ENCODE measurements at regions not wholly inside any gene's neighbourhood (a gene's known extent, or its start where the extent isn't known, plus 50 kb on each side); places are given as distances from the start of the nearest gene placed in this dataset.

DNA sequence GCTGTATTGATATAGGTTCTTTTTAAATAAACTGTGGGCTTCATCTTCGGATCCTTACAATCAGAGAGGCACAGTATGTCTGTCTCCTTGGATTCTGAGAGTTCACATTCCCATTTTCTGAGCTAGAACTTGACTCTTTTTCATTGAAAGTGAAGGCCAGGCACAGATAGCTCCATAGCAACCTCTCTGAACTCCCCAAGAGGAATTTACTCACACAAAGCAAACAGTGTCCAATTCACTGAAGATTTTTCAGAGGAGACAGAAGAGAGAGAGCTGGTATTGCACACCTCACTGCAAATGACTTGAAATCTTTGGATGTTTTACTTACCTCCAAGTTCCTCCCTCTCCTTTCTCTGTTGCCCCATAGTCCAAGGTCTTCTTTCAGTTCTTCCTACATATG lies 130.9 kb upstream of the CASK start:
- DNase-seq: no peak
- H3K27me3 ChIP-seq (replicated peaks; ENCODE audit: insufficient read depth): no peaks in the 10 kb centered on the region
- H2AFZ ChIP-seq: no peak overlapping the region
- H3F3A ChIP-seq (ENCODE audit: insufficient read depth): no peaks in the 10 kb centered on the region
- no peaks in the 10 kb centered on the region for H3K4me1 ChIP-seq (ENCODE audit: insufficient read depth)
- in situ Hi-C loops (cut with MboI): no loop called here
- no peak for TF ChIP-seq EZH2phosphoT487 (IDR thresholded peaks at IDR 0.05; ENCODE audit: insufficient read depth, low read depth)
- TF ChIP-seq EZH2 (IDR thresholded peaks at IDR 0.05; ENCODE audit: insufficient read depth, poor library complexity, severe bottlenecking): no peak
- H3K36me3 ChIP-seq (ENCODE audit: low read depth): no peaks in the 10 kb centered on the region
- H3K4me3 ChIP-seq: no peak overlapping the region
- H3K9me3 ChIP-seq (ENCODE audit: low read depth): no peaks in the 10 kb centered on the region
- no peaks in the 10 kb centered on the region for H4K20me1 ChIP-seq (ENCODE audit: insufficient read depth)
- no peak overlapping the region for H3K9ac ChIP-seq
- H3K27ac ChIP-seq: no peak overlapping the region
- H3K79me2 ChIP-seq (ENCODE audit: insufficient read depth): no peaks in the 10 kb centered on the region
- no peak overlapping the region for H3K4me2 ChIP-seq (ENCODE audit: unreplicated experiment)
- 22 to 38% methylated on average over 1 of the region's 1 CpG for WGBS, 2 experiments (ENCODE audit: low coverage in 1 of 2, low lambda C conversion rate in 2 of 2, missing lambda C conversion rate in 2 of 2)
- H3K9me2 ChIP-seq (ENCODE audit: insufficient read depth): no peaks in the 10 kb centered on the region

DNA sequence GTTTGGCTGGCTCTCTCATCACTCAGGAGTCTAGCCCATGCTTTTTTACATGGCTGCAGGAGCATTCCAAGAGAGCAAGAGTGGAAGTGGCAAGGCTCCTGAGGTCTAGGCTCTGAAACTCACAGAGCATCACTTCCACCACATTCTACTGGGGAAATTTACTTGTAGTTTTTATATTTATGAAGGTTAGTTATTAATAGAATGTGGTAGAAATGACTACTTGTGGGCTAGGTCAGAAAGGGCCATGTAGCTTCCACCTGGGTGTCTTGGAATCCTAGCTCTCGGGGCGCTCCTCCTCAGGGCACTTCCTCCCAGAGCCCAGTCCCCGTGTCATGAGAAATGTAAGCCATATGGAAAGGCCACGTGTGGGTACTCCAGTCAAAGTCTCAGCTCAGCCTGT lies 127.0 kb upstream of the CASK start:
- H3K27me3 ChIP-seq (replicated peaks; ENCODE audit: insufficient read depth): no peaks in the 10 kb centered on the region
- DNase-seq: no peak
- no peak overlapping the region for H2AFZ ChIP-seq
- H3K27ac ChIP-seq: no peak overlapping the region
- no peaks in the 10 kb centered on the region for H3K4me1 ChIP-seq (ENCODE audit: insufficient read depth)
- TF ChIP-seq EZH2 (IDR thresholded peaks at IDR 0.05; ENCODE audit: insufficient read depth, poor library complexity, severe bottlenecking) (no peak), EZH2phosphoT487 (IDR thresholded peaks at IDR 0.05; ENCODE audit: insufficient read depth, low read depth) (no peak)
- H3K36me3 ChIP-seq (ENCODE audit: low read depth): no peaks in the 10 kb centered on the region
- in situ Hi-C loops (cut with MboI): no loop called here
- no peaks in the 10 kb centered on the region for H4K20me1 ChIP-seq (ENCODE audit: insufficient read depth)
- no peak overlapping the region for H3K9ac ChIP-seq
- 61 to 62% methylated on average over 4 of the region's 4 CpGs for WGBS, 2 experiments (ENCODE audit: low coverage in 1 of 2, low lambda C conversion rate in 2 of 2, missing lambda C conversion rate in 2 of 2)
- no peaks in the 10 kb centered on the region for H3K9me3 ChIP-seq (ENCODE audit: low read depth)
- no peak overlapping the region for H3K4me3 ChIP-seq
- no peaks in the 10 kb centered on the region for H3K79me2 ChIP-seq (ENCODE audit: insufficient read depth)
- no peaks in the 10 kb centered on the region for H3K9me2 ChIP-seq (ENCODE audit: insufficient read depth)
- H3K4me2 ChIP-seq (ENCODE audit: unreplicated experiment): no peak overlapping the region
- H3F3A ChIP-seq (ENCODE audit: insufficient read depth): no peaks in the 10 kb centered on the region

DNA sequence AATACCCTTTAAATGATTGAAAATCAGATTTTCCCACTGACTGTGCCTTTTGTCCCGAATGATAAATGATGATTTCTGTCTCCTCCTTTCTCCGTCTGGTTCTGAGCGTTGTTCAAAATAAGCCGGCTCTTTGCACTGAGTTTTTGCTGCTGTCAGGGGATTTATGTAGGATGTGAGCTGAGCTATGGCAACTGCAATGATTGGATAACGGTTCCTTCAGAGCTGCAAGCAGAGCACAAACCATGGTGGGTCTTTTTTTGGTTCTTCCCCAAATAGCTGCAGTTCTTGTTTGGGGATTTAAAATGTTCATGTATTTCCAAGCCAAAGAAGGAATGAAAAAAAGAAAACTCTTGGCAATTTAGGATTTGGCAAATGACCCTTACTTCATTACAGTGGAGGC lies 124.5 kb upstream of the CASK start:
- Histone ChIP-seq H2AFZ (no peak overlapping the region), H3K9me3 (ENCODE audit: low read depth) (no peaks in the 10 kb centered on the region), H3K4me2 (ENCODE audit: unreplicated experiment) (no peak overlapping the region), H3K36me3 (ENCODE audit: low read depth) (no peaks in the 10 kb centered on the region), H3K79me2 (ENCODE audit: insufficient read depth) (no peaks in the 10 kb centered on the region), H4K20me1 (ENCODE audit: insufficient read depth) (no peaks in the 10 kb centered on the region), H3K4me1 (ENCODE audit: insufficient read depth) (no peaks in the 10 kb centered on the region), H3K27ac (no peak overlapping the region), H3K9ac (no peak overlapping the region), H3F3A (ENCODE audit: insufficient read depth) (no peaks in the 10 kb centered on the region), H3K27me3 (replicated peaks; ENCODE audit: insufficient read depth) (no peaks in the 10 kb centered on the region), H3K4me3 (no peak overlapping the region), H3K9me2 (ENCODE audit: insufficient read depth) (no peaks in the 10 kb centered on the region)
- in situ Hi-C loops (cut with MboI): no loop called here
- 27 to 35% methylated on average over 5 of the region's 5 CpGs for WGBS, 2 experiments (ENCODE audit: low coverage in 1 of 2, low lambda C conversion rate in 2 of 2, missing lambda C conversion rate in 2 of 2)
- no peak for DNase-seq
- TF ChIP-seq EZH2phosphoT487 (IDR thresholded peaks at IDR 0.05; ENCODE audit: insufficient read depth, low read depth) (no peak), EZH2 (IDR thresholded peaks at IDR 0.05; ENCODE audit: insufficient read depth, poor library complexity, severe bottlenecking) (no peak)

DNA sequence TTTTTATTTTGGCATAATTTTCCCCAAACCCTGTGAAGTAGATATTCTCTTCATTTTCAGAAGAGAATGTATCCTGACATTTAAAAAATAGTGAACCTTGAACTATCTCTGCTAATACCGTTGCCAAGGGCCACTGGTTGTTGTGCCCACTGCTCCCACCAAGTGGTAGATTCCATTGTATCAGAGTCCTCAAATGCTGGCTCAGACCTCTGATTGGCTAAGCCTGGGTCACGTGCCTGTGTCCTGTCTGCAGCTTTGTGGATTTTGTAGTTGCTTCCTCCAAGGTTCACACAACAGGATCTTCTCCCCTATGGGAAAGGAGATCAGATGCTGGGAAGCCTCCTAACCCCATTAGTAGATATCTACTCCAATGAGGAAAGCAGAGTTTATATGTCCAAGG lies 104.8 kb upstream of the CASK start:
- Histone ChIP-seq H3K36me3 (ENCODE audit: low read depth) (no peaks in the 10 kb centered on the region), H3K27me3 (replicated peaks; ENCODE audit: insufficient read depth) (no peaks in the 10 kb centered on the region), H3K4me2 (ENCODE audit: unreplicated experiment) (no peak overlapping the region), H3K4me3 (no peak overlapping the region), H3K27ac (no peak overlapping the region), H4K20me1 (ENCODE audit: insufficient read depth) (no peaks in the 10 kb centered on the region), H3K9me2 (ENCODE audit: insufficient read depth) (no peaks in the 10 kb centered on the region), H3K4me1 (ENCODE audit: insufficient read depth) (no peaks in the 10 kb centered on the region), H2AFZ (no peak overlapping the region), H3K79me2 (ENCODE audit: insufficient read depth) (no peaks in the 10 kb centered on the region), H3F3A (ENCODE audit: insufficient read depth) (no peaks in the 10 kb centered on the region), H3K9me3 (ENCODE audit: low read depth) (no peaks in the 10 kb centered on the region), H3K9ac (no peak overlapping the region)
- no peak for DNase-seq
- 29 to 39% methylated on average over 2 of the region's 2 CpGs for WGBS, 2 experiments (ENCODE audit: low coverage in 1 of 2, low lambda C conversion rate in 2 of 2, missing lambda C conversion rate in 2 of 2)
- TF ChIP-seq EZH2phosphoT487 (IDR thresholded peaks at IDR 0.05; ENCODE audit: insufficient read depth, low read depth): no peak
- in situ Hi-C loops (cut with MboI): no loop called here

DNA sequence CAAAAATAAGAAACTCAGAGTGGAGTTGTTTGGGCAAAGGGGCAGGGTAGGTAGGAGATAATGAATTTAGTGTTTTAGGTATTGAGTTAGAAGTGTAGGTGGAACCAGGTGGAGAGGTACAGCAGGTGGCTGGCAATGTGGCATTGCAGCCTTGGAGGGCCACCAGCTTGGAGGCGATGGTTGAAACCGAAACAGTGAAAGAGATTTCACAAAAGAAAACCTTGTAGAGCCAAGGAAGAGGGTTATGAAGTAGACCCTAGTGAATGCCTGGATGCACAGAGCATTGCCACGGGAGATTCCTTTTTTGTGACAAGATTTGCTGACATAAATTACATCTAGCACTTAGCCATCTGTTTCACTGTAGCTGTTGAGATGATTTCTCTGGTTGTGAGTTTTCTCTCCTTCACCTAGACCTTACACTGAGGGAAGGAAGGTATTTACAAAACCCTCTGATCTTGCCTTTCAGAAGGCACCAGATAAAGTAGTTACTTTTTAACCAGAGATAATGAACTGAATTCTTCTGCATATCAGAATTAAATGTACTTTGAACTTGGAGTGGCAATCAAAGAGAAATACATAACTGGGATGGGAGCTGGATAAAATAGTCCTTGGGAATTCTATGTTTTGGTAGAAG lies 104.1 kb upstream of the CASK start:
- no peak for DNase-seq
- Histone ChIP-seq H3K4me1 (ENCODE audit: insufficient read depth) (no peaks in the 10 kb centered on the region), H2AFZ (no peak overlapping the region), H3K9me3 (ENCODE audit: low read depth) (no peaks in the 10 kb centered on the region), H4K20me1 (ENCODE audit: insufficient read depth) (no peaks in the 10 kb centered on the region), H3F3A (ENCODE audit: insufficient read depth) (no peaks in the 10 kb centered on the region), H3K9me2 (ENCODE audit: insufficient read depth) (no peaks in the 10 kb centered on the region), H3K36me3 (ENCODE audit: low read depth) (no peaks in the 10 kb centered on the region), H3K4me2 (ENCODE audit: unreplicated experiment) (no peak overlapping the region), H3K4me3 (no peak overlapping the region), H3K27me3 (replicated peaks; ENCODE audit: insufficient read depth) (no peaks in the 10 kb centered on the region), H3K79me2 (ENCODE audit: insufficient read depth) (no peaks in the 10 kb centered on the region), H3K9ac (no peak overlapping the region), H3K27ac (no peak overlapping the region)
- WGBS, 2 experiments (ENCODE audit: low coverage in 1 of 2, low lambda C conversion rate in 2 of 2, missing lambda C conversion rate in 2 of 2): 4 to 6% methylated on average over 3 of the region's 3 CpGs
- TF ChIP-seq EZH2phosphoT487 (IDR thresholded peaks at IDR 0.05; ENCODE audit: insufficient read depth, low read depth) (no peak), EZH2 (IDR thresholded peaks at IDR 0.05; ENCODE audit: insufficient read depth, poor library complexity, severe bottlenecking) (no peak)
- in situ Hi-C loops (cut with MboI): no loop called here

Data from GM23248 (cell line).